HUES6 (cell line): ENCODE measurements at regions not wholly inside any gene's neighbourhood (a gene's known extent, or its start where the extent isn't known, plus 50 kb on each side); places are given as distances from the start of the nearest gene placed in this dataset.

Source experiments
- H3K27ac ChIP-seq: 2 replicates; pipeline ENCODE4 v1.7.0; 2013; ENCODE audit warnings: low read depth, mild to moderate bottlenecking, low read length, inconsistent platforms
- H3K27me3 ChIP-seq: 2 replicates; pipeline ENCODE4 v1.6.1; 2013; ENCODE audit warnings: low read length; ENCODE audit not compliant: control insufficient read depth, insufficient read depth
- H3K36me3 ChIP-seq: 2 replicates; pipeline ENCODE4 v1.6.1; 2013; ENCODE audit warnings: low read length; ENCODE audit not compliant: control insufficient read depth, insufficient read depth
- H3K4me1 ChIP-seq: 2 replicates; pipeline ENCODE4 v1.6.1; 2013; ENCODE audit warnings: low read length; ENCODE audit not compliant: control insufficient read depth, insufficient read depth
- H3K4me3 ChIP-seq: 2 replicates; pipeline ENCODE4 v1.5.1; 2013; ENCODE audit warnings: low read depth, low read length
- H3K9ac ChIP-seq: one replicate; pipeline ENCODE4 v1.6.1; 2013; ENCODE audit warnings: mild to moderate bottlenecking, low read length
- H3K9me3 ChIP-seq: 2 replicates; pipeline ENCODE4 v1.6.1; 2013; ENCODE audit warnings: low read depth, low read length; ENCODE audit not compliant: control insufficient read depth, insufficient read depth

DNA sequence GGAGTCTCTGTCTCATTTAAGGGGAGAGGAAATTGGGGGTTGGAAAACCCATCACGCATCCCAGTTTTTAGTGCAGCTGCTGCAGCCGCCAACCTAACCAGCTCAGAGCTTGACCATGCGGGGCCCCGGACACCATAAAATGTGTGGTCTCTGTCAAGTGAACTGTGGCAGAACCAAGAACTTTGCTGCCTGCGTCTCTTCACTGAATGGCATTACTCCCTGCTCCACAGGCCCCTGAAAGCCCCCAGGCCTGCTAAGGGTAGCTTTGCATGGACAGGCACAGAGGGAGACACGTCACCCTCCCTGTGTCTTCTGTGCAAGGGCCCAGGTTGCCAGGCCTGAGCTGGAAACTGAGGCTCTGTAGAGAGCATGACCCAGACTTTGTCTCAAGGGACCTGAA, 144.6 kb upstream of the GPR26 start:
- Histone ChIP-seq H3K27me3 (no peaks in the 10 kb centered on the region), H3K9me3 (no peaks in the 10 kb centered on the region), H3K27ac (no peak overlapping the region), H3K9ac (no peak overlapping the region), H3K4me3 (no peak overlapping the region), H3K36me3 (no peaks in the 10 kb centered on the region), H3K4me1 (0 out of 2 replicates have a peak, but pooled peaks cover 5% of the 10 kb centered on the region)

DNA sequence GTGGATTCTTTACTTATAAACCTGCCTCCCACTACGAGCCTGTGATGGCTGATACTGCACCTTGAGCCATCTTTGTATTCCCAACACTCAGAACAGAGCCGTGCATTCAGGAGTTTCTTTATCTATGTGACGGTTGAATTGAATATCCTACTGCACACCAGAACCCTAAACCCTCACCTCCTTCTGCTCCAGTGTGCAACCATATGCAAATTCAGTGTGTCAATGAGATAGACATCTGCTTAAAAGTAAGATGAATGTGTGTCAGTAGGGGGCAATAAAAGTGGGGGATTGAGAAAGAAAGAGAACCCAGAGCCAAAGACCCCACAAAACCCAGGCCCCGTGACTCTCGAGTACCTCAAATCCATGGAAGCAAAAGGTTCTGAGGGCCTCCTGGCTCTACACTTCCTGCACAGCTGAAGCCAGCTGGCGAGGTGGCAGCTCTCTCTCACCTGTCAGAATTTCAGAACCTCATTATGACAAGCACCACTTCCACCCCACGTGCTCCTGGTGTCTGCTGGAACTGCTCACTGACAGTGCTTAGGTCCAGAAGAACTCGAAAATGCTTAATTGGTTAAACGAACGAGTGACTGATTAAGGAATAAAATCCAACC, 143.3 kb upstream of the GPR26 start:
- no peak overlapping the region for H3K27ac ChIP-seq
- no peaks in the 10 kb centered on the region for H3K9me3 ChIP-seq
- H3K9ac ChIP-seq = no peak overlapping the region
- no peak overlapping the region for H3K4me3 ChIP-seq
- H3K27me3 ChIP-seq = no peaks in the 10 kb centered on the region
- 0 out of 2 replicates have a peak, but pooled peaks cover under 1% of the 10 kb centered on the region for H3K4me1 ChIP-seq
- no peaks in the 10 kb centered on the region for H3K36me3 ChIP-seq

DNA sequence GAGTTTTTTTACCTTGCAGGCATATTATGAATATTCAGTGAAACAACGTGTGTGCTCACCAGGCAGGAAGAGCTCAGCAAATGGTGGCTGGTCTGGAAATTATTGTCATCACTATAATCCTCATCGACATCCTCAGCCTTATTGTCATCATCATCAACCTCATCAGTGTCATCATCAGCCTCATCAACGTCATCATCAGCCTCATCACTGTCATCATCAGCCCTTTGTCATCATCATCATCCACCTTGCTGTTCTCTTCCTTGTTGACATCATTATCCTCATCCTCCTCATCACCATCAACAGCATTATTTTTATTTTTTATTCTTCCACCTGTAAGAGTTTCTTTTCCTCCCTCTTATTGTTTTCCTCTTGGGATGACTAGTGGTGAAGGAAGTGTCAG, 142.3 kb upstream of the GPR26 start:
- no peak overlapping the region for H3K27ac ChIP-seq
- H3K4me3 ChIP-seq = no peak overlapping the region
- H3K27me3 ChIP-seq = no peaks in the 10 kb centered on the region
- H3K4me1 ChIP-seq = no peaks in the 10 kb centered on the region
- no peaks in the 10 kb centered on the region for H3K36me3 ChIP-seq
- H3K9ac ChIP-seq = no peak overlapping the region
- no peaks in the 10 kb centered on the region for H3K9me3 ChIP-seq

DNA sequence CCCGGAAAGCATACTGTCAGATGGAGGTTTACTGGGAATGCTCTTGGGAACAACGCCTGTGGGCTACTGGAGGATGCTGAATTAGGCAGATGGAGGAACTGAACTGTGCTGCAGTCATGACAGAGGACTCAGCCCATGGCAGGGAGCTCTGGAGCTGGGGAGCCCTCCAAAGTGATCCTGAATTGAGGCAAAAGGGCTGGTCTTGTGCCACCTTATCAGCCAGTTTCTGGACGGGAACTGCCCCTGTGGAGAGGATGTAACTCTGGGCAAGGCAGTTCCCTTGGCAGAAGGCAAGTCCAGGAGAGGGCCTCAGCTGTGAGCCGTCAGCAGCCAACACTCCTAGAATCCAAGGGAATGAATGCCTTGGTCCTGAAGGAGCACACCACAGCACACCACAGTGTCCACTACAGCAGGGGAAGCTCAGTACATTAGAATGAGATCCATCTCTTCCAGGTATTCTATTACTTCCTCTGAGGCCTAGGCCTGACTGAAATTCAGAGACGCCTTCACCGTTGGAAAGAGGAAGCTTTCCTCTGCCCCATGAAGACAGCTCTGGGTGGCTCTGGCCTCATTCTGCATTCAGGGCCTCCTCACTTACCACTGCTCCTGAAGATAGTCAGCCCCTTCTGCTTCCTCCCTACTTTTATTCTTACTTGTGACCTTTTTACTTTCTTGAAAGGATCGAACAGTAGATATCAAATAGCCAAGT, 139.6 kb upstream of the GPR26 start:
- Histone ChIP-seq H3K36me3 (no peaks in the 10 kb centered on the region), H3K4me1 (no peaks in the 10 kb centered on the region), H3K27ac (no peak overlapping the region), H3K9ac (no peak overlapping the region), H3K9me3 (peaks cover 3% of the 10 kb centered on the region), H3K4me3 (no peak overlapping the region), H3K27me3 (no peaks in the 10 kb centered on the region)

DNA sequence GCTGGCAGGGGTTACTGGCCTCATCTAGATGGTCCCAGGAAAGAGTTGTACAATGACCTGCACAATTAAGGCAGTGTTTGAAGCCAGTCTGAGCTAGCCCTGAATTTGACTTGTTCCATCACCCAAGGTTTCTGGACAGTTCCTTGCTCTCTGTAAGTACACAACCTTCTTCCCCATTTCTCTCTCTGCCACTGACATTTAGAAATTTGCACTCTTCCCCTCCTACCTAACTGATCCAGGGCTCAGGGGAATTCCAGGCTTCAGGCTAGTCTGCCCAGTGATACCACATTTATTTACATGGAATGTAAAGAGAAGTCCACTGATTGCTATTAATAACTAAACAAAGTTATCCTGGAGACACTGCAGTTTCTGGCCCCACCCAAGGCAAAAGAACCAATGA, 139.0 kb upstream of the GPR26 start:
- no peaks in the 10 kb centered on the region for H3K4me1 ChIP-seq
- peaks cover 6% of the 10 kb centered on the region for H3K9me3 ChIP-seq
- no peaks in the 10 kb centered on the region for H3K27me3 ChIP-seq
- H3K4me3 ChIP-seq = no peak overlapping the region
- H3K9ac ChIP-seq = no peak overlapping the region
- no peak overlapping the region for H3K27ac ChIP-seq
- no peaks in the 10 kb centered on the region for H3K36me3 ChIP-seq

DNA sequence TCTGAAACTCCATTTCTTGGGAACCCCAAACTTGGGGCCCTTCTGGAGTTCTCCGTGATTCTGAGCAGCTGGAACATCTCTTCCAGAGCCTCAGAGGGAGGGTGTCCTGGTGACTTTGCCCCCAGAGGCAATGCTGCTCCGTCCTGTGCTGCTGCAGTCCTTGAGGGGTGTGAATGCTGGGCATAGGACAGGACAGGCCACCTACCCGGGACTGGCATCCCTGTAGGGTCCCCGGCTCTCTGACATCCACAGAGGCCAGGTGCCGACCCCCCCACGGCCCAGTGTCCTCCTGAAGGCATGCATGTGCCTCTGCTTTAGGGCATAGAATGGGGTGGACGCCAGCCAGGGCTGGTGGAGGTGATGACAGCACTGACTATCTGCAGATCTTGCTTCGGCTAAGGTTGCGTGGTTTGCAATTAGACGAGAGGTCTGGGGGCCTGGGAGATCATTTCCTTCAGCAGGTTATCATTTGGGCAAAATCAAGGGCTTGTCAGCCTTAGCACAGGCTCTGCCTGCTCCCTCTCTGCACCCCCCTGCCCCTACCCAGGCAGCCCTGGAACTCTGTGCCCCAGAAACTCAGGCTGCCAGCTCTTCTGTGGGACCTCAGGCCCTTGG, 136.9 kb upstream of the GPR26 start:
- Histone ChIP-seq H3K4me3 (no peak overlapping the region), H3K9me3 (peaks cover 6% of the 10 kb centered on the region), H3K4me1 (no peaks in the 10 kb centered on the region), H3K9ac (no peak overlapping the region), H3K36me3 (no peaks in the 10 kb centered on the region), H3K27ac (no peak overlapping the region), H3K27me3 (no peaks in the 10 kb centered on the region)

DNA sequence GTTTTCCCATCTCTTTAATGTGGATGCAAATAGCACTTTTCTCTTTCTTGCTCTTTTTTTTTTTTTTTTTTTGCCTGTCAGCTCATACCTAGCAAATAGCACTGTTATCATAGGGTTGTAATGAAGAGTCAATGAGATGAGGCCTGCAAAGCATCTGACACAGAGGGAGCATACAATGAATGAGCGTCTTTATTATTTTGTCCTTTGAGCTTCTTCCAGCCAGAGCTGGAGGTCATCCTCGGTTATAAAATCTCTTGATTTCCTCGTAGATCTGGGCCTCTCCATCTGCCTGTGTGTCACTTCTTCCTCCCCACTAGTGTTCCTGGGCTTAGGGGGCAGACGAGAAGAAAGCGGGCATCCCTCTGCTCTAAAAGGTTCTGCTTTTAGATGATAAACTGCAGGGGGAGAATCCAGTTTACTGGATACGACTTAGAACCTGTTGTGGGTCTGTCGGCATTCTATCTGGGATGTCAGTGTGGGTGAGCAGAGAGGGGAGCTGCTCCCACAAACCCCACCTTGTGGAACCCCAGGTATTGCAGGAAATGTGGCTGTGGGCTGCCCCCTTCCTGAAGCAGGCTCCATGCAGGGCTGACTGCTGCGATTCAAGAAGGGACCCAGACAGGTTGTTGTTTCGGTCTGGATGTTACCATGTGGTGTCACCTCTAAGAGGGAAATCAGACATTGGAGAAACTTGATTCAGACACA, 135.8 kb upstream of the GPR26 start:
- no peak overlapping the region for H3K9ac ChIP-seq
- no peaks in the 10 kb centered on the region for H3K36me3 ChIP-seq
- no peak overlapping the region for H3K4me3 ChIP-seq
- no peaks in the 10 kb centered on the region for H3K27me3 ChIP-seq
- peaks cover 6% of the 10 kb centered on the region for H3K9me3 ChIP-seq
- H3K27ac ChIP-seq = no peak overlapping the region
- H3K4me1 ChIP-seq = no peaks in the 10 kb centered on the region

DNA sequence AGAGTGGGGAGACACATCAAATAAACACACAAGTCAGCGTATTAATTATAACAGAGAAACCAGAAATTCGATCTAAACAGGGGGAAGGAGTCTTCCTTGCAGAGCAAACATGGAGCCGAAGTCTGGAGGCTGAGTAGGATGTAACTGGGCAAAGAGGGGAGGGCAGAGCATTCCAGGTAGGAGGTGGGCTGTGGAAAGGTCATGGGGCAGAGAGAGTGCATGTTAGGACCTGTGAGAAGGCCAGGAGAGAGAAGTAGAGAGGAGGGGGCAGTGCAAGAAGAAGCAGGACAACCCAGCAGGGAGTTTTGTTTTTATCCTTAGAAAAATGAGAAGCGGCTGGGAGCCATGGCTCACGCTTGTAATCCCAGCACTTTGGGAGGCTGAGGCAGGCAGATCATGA, 130.8 kb upstream of the GPR26 start:
- H3K36me3 ChIP-seq = no peaks in the 10 kb centered on the region
- H3K27me3 ChIP-seq = no peaks in the 10 kb centered on the region
- H3K4me1 ChIP-seq = peaks cover 16% of the 10 kb centered on the region
- H3K4me3 ChIP-seq = no peak overlapping the region
- H3K9me3 ChIP-seq = peaks cover 6% of the 10 kb centered on the region
- no peak overlapping the region for H3K9ac ChIP-seq
- H3K27ac ChIP-seq = no peak overlapping the region

DNA sequence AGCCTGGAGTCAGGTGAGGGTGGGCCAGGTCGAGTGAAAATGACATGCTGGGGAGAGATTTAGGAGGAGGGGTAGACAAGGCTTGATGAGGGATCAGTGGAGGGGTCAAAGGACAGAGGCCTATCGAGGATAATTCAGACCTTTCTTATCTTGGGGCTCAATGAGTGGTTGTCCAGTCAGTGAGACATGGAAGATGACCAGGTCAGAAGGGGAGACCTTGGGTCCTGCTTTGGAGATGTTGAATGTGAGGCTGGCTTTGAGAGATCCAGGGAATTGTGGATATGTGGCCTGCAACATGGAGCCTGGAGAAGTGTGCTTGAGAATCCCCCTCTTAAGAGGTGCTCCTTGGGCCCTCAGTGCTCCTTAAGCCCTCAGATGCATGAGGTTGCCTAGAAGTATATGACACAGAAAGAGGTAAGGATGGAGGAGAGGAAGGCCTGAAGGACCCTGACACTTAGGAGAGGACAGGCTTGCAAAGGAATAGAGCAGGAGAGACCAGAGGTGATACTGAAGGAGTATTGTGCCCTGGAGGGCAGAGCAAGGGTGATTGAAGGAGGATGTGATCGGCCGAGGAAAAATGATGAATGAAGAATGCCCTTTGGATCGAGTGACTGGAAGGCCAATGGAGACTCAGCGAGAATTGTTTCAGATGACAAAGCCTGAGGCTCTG, 129.8 kb upstream of the GPR26 start:
- no peak overlapping the region for H3K27ac ChIP-seq
- no peak overlapping the region for H3K9ac ChIP-seq

DNA sequence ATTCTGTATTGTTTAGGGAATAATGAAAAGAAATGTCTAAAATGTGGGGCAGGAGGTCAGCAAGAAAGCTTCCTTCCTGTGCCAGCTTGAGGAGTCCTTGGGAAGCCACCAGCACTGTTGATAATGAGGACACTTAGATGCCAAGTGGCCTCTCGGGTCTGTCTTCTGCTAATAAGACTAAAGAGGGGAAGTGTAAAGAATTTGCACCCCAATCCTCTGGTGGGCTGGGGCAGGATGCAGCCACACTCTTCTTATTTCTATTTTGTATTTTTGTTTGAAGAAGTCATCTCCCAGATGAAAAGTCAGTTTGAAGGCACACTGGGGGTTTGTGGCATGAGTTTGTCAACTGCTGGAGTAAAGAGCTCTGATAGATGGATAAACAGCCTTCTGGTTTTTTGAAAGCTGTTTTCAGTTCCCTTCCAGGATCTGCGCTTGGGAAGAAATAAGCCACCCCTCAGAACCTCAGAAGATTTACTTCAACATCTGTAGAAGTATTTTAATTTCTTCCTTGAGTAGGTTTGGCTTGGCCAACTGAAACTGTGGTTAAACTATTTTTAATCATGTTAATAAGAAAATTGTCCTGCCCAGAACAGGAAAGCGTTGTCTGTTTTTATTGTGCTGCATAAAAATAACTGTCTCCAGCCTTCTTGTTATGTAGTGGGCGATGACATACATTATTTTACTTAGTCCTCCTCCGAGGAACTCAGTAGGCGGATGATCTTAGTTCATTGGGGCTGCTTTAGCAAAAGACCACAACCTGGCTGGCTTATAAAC, 128.8 kb upstream of the GPR26 start:
- H3K27ac ChIP-seq = no peak overlapping the region
- H3K9me3 ChIP-seq = no peaks in the 10 kb centered on the region
- H3K4me1 ChIP-seq = peaks cover 16% of the 10 kb centered on the region
- no peak overlapping the region for H3K4me3 ChIP-seq
- no peaks in the 10 kb centered on the region for H3K27me3 ChIP-seq
- no peak overlapping the region for H3K9ac ChIP-seq
- no peaks in the 10 kb centered on the region for H3K36me3 ChIP-seq

More for the DNA sequence above, 129.8 kb upstream of the GPR26 start:
- no peaks in the 10 kb centered on the region for H3K27me3 ChIP-seq
- peaks cover 5% of the 10 kb centered on the region for H3K9me3 ChIP-seq
- H3K4me1 ChIP-seq = peaks cover 16% of the 10 kb centered on the region
- H3K4me3 ChIP-seq = no peak overlapping the region
- H3K36me3 ChIP-seq = no peaks in the 10 kb centered on the region
